H1 (cell line): ENCODE measurements at regions not wholly inside any gene's neighbourhood (a gene's known extent, or its start where the extent isn't known, plus 50 kb on each side); places are given as distances from the start of the nearest gene placed in this dataset.

Source experiments
- CTCF ChIA-PET: fragments of 300-600 bp; sonication (Branson Sonifier 250); formaldehyde crosslinking; loops from one replicate; lab custom pipeline; 2021; ENCODE audit not compliant: partially characterized antibody; lab: Charles Lee
- POLR2A ChIA-PET: fragments of 300-600 bp; sonication (Branson Sonifier 250); formaldehyde crosslinking; loops from one replicate; lab custom pipeline; 2021; ENCODE audit warnings: inconsistent platforms; ENCODE audit not compliant: partially characterized antibody; lab: Charles Lee
- DNase-seq, 2 experiments: peaks; one replicate each; pipeline versions ENCODE4 v3.0.0 to v3.0.0-alpha.2; 2010 to 2022; ENCODE audit warnings: low spot score in 2 of 2, low read depth in 1 of 2, mixed read lengths in 1 of 2
- FAIRE-seq: peaks from 2 replicates; lab custom pipeline; 2011; peaks lifted over from hg19 to GRCh38; lab: Jason Lieb, UNC
- H2AFZ ChIP-seq: 2 replicates; pipeline ENCODE4 v1.8.1; 2012; ENCODE audit warnings: low read length, inconsistent platforms
- H2AK5ac ChIP-seq: 2 replicates; pipeline ENCODE4 v1.6.1; 2013; ENCODE audit warnings: low read depth, low read length
- H2BK120ac ChIP-seq: replicated peaks from 2 replicates; pipeline ENCODE3; 2013; ENCODE audit warnings: low read depth, low read length, inconsistent platforms
- H2BK12ac ChIP-seq: 2 replicates; pipeline ENCODE4 v1.6.1; 2013; ENCODE audit warnings: low read depth, low read length
- H2BK15ac ChIP-seq: 2 replicates; pipeline ENCODE4 v1.6.1; 2013; ENCODE audit warnings: low read length
- H2BK20ac ChIP-seq: 2 replicates; pipeline ENCODE4 v1.6.1; 2013; ENCODE audit warnings: low read length
- H2BK5ac ChIP-seq: 2 replicates; pipeline ENCODE4 v1.6.1; 2013; ENCODE audit warnings: low read depth, low read length
- H3K14ac ChIP-seq: 2 replicates; pipeline ENCODE4 v1.6.1; 2013; ENCODE audit warnings: inconsistent platforms; ENCODE audit not compliant: insufficient read length
- H3K18ac ChIP-seq: 2 replicates; pipeline ENCODE4 v1.6.1; 2013; ENCODE audit warnings: low read length; ENCODE audit errors: extremely low read depth
- H3K23ac ChIP-seq: 2 replicates; pipeline ENCODE4 v1.6.1; 2013; ENCODE audit warnings: inconsistent platforms; ENCODE audit not compliant: insufficient read length
- H3K23me2 ChIP-seq: 2 replicates; pipeline ENCODE4 v1.6.1; 2013; ENCODE audit warnings: low read depth, low read length
- H3K27ac ChIP-seq: 2 replicates; pipeline ENCODE4 v1.6.1; 2011; ENCODE audit warnings: low read depth, low read length, inconsistent platforms
- H3K27me3 ChIP-seq, 4 experiments: replicated peaks in 1 of 4; 1 replicate in 1 of 4; 2 replicates in 3 of 4; pipeline versions ENCODE4 v1.6.1 to v1.8.1; 2011 to 2013; ENCODE audit warnings: low read length in 3 of 4, mild to moderate bottlenecking in 3 of 4, inconsistent platforms in 2 of 4, mixed read lengths in 2 of 4, moderate library complexity in 1 of 4; ENCODE audit not compliant: control insufficient read depth in 3 of 4, insufficient read depth in 3 of 4; ENCODE audit errors: extremely low read depth in 1 of 4
- H3K36me3 ChIP-seq, 4 experiments: 2 replicates each; pipeline versions ENCODE4 v1.6.1 to v1.8.1; 2011 to 2013; ENCODE audit warnings: mild to moderate bottlenecking in 4 of 4, low read length in 3 of 4, moderate library complexity in 2 of 4, control low read depth in 1 of 4, inconsistent platforms in 1 of 4; ENCODE audit not compliant: insufficient read depth in 4 of 4, control insufficient read depth in 2 of 4
- H3K4ac ChIP-seq: replicated peaks from 2 replicates; pipeline ENCODE3; 2013; ENCODE audit warnings: low read length, low read depth, mixed read lengths, inconsistent platforms; ENCODE audit not compliant: insufficient read length
- H3K4me1 ChIP-seq, 4 experiments: replicated peaks in 1 of 4; 1 replicate in 1 of 4; 2 replicates in 3 of 4; pipeline versions ENCODE4 v1.6.1 to v1.8.1; 2011 to 2013; ENCODE audit warnings: low read length in 3 of 4, inconsistent platforms in 2 of 4, mixed read lengths in 1 of 4; ENCODE audit not compliant: insufficient read depth in 4 of 4, control insufficient read depth in 3 of 4
- H3K4me2 ChIP-seq, 2 experiments: 2 replicates each; pipeline versions ENCODE4 v1.6.1 to v1.8.1; 2011 to 2013; ENCODE audit warnings: low read depth in 2 of 2, low read length in 2 of 2, control low read depth in 1 of 2, inconsistent platforms in 1 of 2, mild to moderate bottlenecking in 1 of 2; ENCODE audit not compliant: insufficient read depth in 1 of 2
- H3K4me3 ChIP-seq, 4 experiments: fragments of 200-600, 300-600 bp in 1 of 4; sonication (generic), shearing (Covaris generic), sonication (Bioruptor Twin) in 1 of 4; 2 replicates each; pipeline versions ENCODE4 v1.5.1 to v1.8.1; 2011 to 2016; ENCODE audit warnings: low read length in 4 of 4, low read depth in 3 of 4, control low read depth in 2 of 4, inconsistent platforms in 2 of 4, mild to moderate bottlenecking in 2 of 4, mixed read lengths in 1 of 4, moderate library complexity in 1 of 4; ENCODE audit not compliant: insufficient read depth in 2 of 4; ENCODE audit errors: extremely low read depth in 1 of 4
- H3K56ac ChIP-seq: replicated peaks from 2 replicates; pipeline ENCODE3; 2013; ENCODE audit warnings: low read depth, mild to moderate bottlenecking, mixed read lengths, low read length, inconsistent platforms; ENCODE audit not compliant: insufficient read length
- H3K79me1 ChIP-seq: 2 replicates; pipeline ENCODE4 v1.6.1; 2013; ENCODE audit warnings: low read depth, low read length, control low read depth
- H3K79me2 ChIP-seq, 2 experiments: 2 replicates each; pipeline versions ENCODE4 v1.6.1 to v1.8.1; 2012 to 2013; ENCODE audit warnings: low read length in 2 of 2, mild to moderate bottlenecking in 2 of 2, inconsistent platforms in 1 of 2; ENCODE audit not compliant: insufficient read depth in 2 of 2, control insufficient read depth in 1 of 2
- H3K9ac ChIP-seq, 4 experiments: replicated peaks in 1 of 4; 1 replicate in 1 of 4; 2 replicates in 3 of 4; pipeline versions ENCODE4 v1.6.1 to v1.8.1; 2011 to 2013; ENCODE audit warnings: low read depth in 3 of 4, low read length in 3 of 4, control low read depth in 2 of 4, mild to moderate bottlenecking in 2 of 4, moderate library complexity in 2 of 4, inconsistent platforms in 1 of 4; ENCODE audit errors: extremely low read depth in 1 of 4
- H3K9me3 ChIP-seq, 2 experiments: 2 replicates each; pipeline versions ENCODE4 v1.6.1 to v1.8.1; 2012 to 2013; ENCODE audit warnings: mild to moderate bottlenecking in 2 of 2, moderate library complexity in 2 of 2, control low read depth in 1 of 2, inconsistent platforms in 1 of 2, low read depth in 1 of 2, low read length in 1 of 2, mixed read lengths in 1 of 2; ENCODE audit not compliant: insufficient read depth in 2 of 2
- H4K20me1 ChIP-seq, 2 experiments: replicated peaks in 1 of 2; 2 replicates each; pipeline versions ENCODE3 to v1.8.1; 2011 to 2013; ENCODE audit warnings: inconsistent platforms in 2 of 2, low read length in 2 of 2, mild to moderate bottlenecking in 1 of 2; ENCODE audit not compliant: insufficient read depth in 2 of 2, control insufficient read depth in 1 of 2
- H4K5ac ChIP-seq: 2 replicates; pipeline ENCODE4 v1.6.1; 2013; ENCODE audit warnings: low read length, low read depth, mixed read lengths, inconsistent platforms; ENCODE audit not compliant: insufficient read length
- H4K8ac ChIP-seq: 2 replicates; pipeline ENCODE4 v1.8.0; 2013; ENCODE audit warnings: mild to moderate bottlenecking, moderate library complexity, low read length, inconsistent platforms; ENCODE audit not compliant: insufficient read depth; ENCODE audit errors: extremely low read depth
- H4K91ac ChIP-seq: replicated peaks from 2 replicates; pipeline ENCODE3; 2013; ENCODE audit warnings: low read length, mixed read lengths, inconsistent platforms; ENCODE audit not compliant: insufficient read length
- BCL11A ChIP-seq, 2 experiments: IDR thresholded peaks; one replicate each; pipeline ENCODE4 v1.6.1; 2011; ENCODE audit warnings: low read depth in 2 of 2, low read length in 2 of 2, mild to moderate bottlenecking in 2 of 2
- EP300 ChIP-seq, 2 experiments: IDR thresholded peaks; 1 replicate in 1 of 2; 2 replicates in 1 of 2; pipeline ENCODE4 v1.6.1; 2011 to 2012; ENCODE audit warnings: low read depth in 2 of 2, low read length in 2 of 2, mild to moderate bottlenecking in 2 of 2, borderline replicate concordance in 1 of 2, inconsistent platforms in 1 of 2, moderate library complexity in 1 of 2
- FOSL1 ChIP-seq: IDR thresholded peaks from 2 replicates; pipeline ENCODE4 v1.6.1; 2011; ENCODE audit warnings: mild to moderate bottlenecking, low read depth, low read length, moderate library complexity; ENCODE audit not compliant: insufficient read depth
- GABPA ChIP-seq: IDR thresholded peaks from 2 replicates; pipeline ENCODE4 v1.6.1; 2011; ENCODE audit warnings: mild to moderate bottlenecking, low read length, moderate library complexity, borderline replicate concordance; ENCODE audit not compliant: insufficient read depth
- HDAC6 ChIP-seq: IDR thresholded peaks from one replicate; pipeline ENCODE4 v1.7.1; 2012; ENCODE audit warnings: low read depth, mild to moderate bottlenecking, inconsistent platforms, low read length, moderate library complexity
- RAD21 ChIP-seq, 2 experiments: IDR thresholded peaks in 1 of 2; conservative IDR thresholded peaks in 1 of 2; 2 replicates each; pipeline ENCODE4 v1.6.1; 2011; ENCODE audit warnings: low read depth in 2 of 2, low read length in 2 of 2, improper control_type of control experiment in 1 of 2, inconsistent platforms in 1 of 2, mild to moderate bottlenecking in 1 of 2, moderate library complexity in 1 of 2
- RFX5 ChIP-seq: IDR thresholded peaks from 2 replicates; pipeline ENCODE4 v1.6.1; 2011; ENCODE audit warnings: low read depth, low read length, improper control_type of control experiment, borderline replicate concordance
- SAP30 ChIP-seq: fragments of 300-600 bp; sonication (generic); IDR thresholded peaks from 2 replicates; pipeline ENCODE4 v1.7.1; 2012; ENCODE audit warnings: low read length, moderate library complexity, mild to moderate bottlenecking, inconsistent platforms; ENCODE audit not compliant: insufficient read depth, insufficient replicate concordance
- SIRT6 ChIP-seq: IDR thresholded peaks from one replicate; pipeline ENCODE4 v1.7.1; 2012; ENCODE audit warnings: low read length, inconsistent platforms
- SP4 ChIP-seq: IDR thresholded peaks from 2 replicates; pipeline ENCODE4 v1.6.1; 2012; ENCODE audit warnings: low read length, inconsistent platforms
- SRF ChIP-seq: IDR thresholded peaks from 2 replicates; pipeline ENCODE4 v1.6.1; 2011; ENCODE audit warnings: mild to moderate bottlenecking, low read depth, low read length, moderate library complexity
- TAF1 ChIP-seq: IDR thresholded peaks from 2 replicates; pipeline ENCODE4 v1.6.1; 2011; ENCODE audit warnings: mild to moderate bottlenecking, low read depth, low read length
- TCF12 ChIP-seq: IDR thresholded peaks from 2 replicates; pipeline ENCODE4 v1.6.1; 2011; ENCODE audit warnings: low read depth, mild to moderate bottlenecking, low read length
- TEAD4 ChIP-seq: IDR thresholded peaks from 2 replicates; pipeline ENCODE4 v1.6.1; 2012; ENCODE audit warnings: low read depth, low read length, inconsistent platforms, mixed read lengths
- ZNF274 ChIP-seq: IDR thresholded peaks from 2 replicates; pipeline ENCODE4 v1.7.0; 2012; ENCODE audit warnings: low read length, borderline replicate concordance; ENCODE audit errors: extremely low read depth
- WGBS, 2 experiments: shearing (Covaris generic) in 1 of 2; methylation state at CpG; one replicate each; pipeline versions ENCODE4 v1.1.6 to v1.1.7; 2013 to 2015; ENCODE audit warnings: low lambda C conversion rate in 2 of 2, mixed read lengths in 2 of 2, inconsistent platforms in 1 of 2, low coverage in 1 of 2, missing lambda C conversion rate in 1 of 2; ENCODE audit not compliant: insufficient replicate concordance in 2 of 2, insufficient coverage in 1 of 2, insufficient read length in 1 of 2; ENCODE audit errors: extremely low coverage in 1 of 2, missing lambda C conversion rate in 1 of 2; 5-methylcytosine and 5-hydroxymethylcytosine counted together

DNA sequence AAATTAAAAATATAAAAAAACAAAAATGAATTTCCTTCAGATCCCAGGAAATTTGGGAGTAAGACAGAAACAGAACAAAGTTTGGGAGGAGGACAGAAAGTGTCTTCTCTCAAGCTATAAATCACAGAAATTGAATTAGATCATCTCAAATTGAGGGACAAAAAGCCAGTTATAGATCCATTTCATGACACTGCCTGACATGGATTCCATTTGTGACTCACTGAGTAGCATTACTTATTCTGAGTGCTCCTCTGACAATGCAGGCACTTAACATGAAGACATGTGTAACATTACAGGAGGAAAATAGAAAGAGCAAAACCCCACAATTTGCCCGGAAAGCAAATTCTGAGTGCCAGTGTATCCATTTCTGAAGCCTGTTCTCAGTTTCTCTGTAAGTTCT is 63.9 kb upstream of the CREB1 start:
- Histone ChIP-seq H3K9me3 (no peaks in the 10 kb centered on the region), H4K5ac (no peak overlapping the region), H3K4ac (no peak overlapping the region), H3K18ac (no peak overlapping the region), H3K79me2 (no peaks in the 10 kb centered on the region), H3K56ac (no peak overlapping the region), H4K91ac (no peak overlapping the region), H3K4me1 (no peaks in the 10 kb centered on the region), H2BK15ac (no peak overlapping the region), H3K14ac (no peak overlapping the region), H3K4me3 (no peak overlapping the region), H3K23me2 (no peaks in the 10 kb centered on the region), H4K8ac (no peak overlapping the region), H3K23ac (no peak overlapping the region), H3K27me3 (no peaks in the 10 kb centered on the region), H2BK5ac (no peak overlapping the region), H3K36me3 (no peaks in the 10 kb centered on the region), H4K20me1 (no peaks in the 10 kb centered on the region), H2BK12ac (no peak overlapping the region), H3K4me2 (no peak overlapping the region), H3K27ac (no peak overlapping the region), H3K9ac (no peak overlapping the region), H2AK5ac (no peak overlapping the region), H2AFZ (no peak overlapping the region), H3K79me1 (no peaks in the 10 kb centered on the region), H2BK20ac (no peak overlapping the region), H2BK120ac (no peak overlapping the region)
- CTCF ChIA-PET: interaction anchor here (0.6 to 1.5 kb wide), 3 partner anchors 10 to 483 kb away, joined by 3 to 6 read pairs (median 3); no protein-coding TSS in a partner anchor
- POLR2A ChIA-PET: interaction anchor here (0.6 kb wide), 1 partner anchor 815 kb away, joined by 3 read pairs; no protein-coding TSS in a partner anchor
- DNase-seq (no peak), FAIRE-seq (no peak)
- 91% methylated on average over 1 of the region's 1 CpG; no CpG with 5 or more reads in 1 of the 2 experiments for WGBS, 2 experiments
- TF ChIP-seq RFX5: no peak
- TF ChIP-seq TCF12: no peak
- TF ChIP-seq FOSL1: no peak
- no peak for TF ChIP-seq SAP30
- TF ChIP-seq BCL11A (IDR thresholded peaks at IDR 0.05; ENCODE audit: low read depth in 2 of 2, low read length in 2 of 2): no peak
- no peak for TF ChIP-seq GABPA
- TF ChIP-seq TEAD4: no peak
- no peak for TF ChIP-seq SIRT6
- no peak for TF ChIP-seq TAF1
- no peak for TF ChIP-seq RAD21 (IDR thresholded peaks at IDR 0.05 in 1 of 2, conservative IDR thresholded peaks at IDR 0.05 in 1 of 2; ENCODE audit: low read depth in 2 of 2, low read length in 2 of 2)
- TF ChIP-seq HDAC6: no peak
- TF ChIP-seq SP4: no peak
- no peak for TF ChIP-seq SRF
- TF ChIP-seq ZNF274: no peak
- TF ChIP-seq EP300 (IDR thresholded peaks at IDR 0.05; ENCODE audit: borderline replicate concordance in 1 of 2, low read depth in 2 of 2, low read length in 2 of 2): no peak
